ENCODE measurements at regions not wholly inside any gene's neighbourhood (a gene's known extent, or its start where the extent isn't known, plus 50 kb on each side); places are given as distances from the start of the nearest gene placed in this dataset.

DNA sequence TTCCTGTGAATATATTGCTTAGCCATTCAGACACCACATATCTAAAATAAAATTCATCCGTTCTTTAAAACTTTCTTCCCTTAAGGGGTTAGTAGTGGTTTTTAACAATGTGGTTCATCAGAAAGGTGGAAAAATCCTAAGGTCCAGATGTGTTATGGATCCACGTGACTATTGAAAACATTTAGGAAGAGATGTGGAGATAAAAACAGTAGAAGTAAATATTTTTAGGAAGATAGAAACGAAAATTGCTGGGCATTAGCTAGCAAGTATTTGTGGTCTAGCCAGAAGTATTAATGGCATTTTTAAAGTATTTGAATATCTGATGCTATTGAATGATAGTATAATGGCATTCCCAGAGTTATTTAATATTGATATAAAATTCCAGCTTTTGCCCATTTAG lies 180.8 kb downstream of the LTN1 start (continued):
- no peak for TF ChIP-seq SMAD4 (CRISPR knock-in tag; IDR thresholded peaks at IDR 0.05)
- TF ChIP-seq, protein P1, sequence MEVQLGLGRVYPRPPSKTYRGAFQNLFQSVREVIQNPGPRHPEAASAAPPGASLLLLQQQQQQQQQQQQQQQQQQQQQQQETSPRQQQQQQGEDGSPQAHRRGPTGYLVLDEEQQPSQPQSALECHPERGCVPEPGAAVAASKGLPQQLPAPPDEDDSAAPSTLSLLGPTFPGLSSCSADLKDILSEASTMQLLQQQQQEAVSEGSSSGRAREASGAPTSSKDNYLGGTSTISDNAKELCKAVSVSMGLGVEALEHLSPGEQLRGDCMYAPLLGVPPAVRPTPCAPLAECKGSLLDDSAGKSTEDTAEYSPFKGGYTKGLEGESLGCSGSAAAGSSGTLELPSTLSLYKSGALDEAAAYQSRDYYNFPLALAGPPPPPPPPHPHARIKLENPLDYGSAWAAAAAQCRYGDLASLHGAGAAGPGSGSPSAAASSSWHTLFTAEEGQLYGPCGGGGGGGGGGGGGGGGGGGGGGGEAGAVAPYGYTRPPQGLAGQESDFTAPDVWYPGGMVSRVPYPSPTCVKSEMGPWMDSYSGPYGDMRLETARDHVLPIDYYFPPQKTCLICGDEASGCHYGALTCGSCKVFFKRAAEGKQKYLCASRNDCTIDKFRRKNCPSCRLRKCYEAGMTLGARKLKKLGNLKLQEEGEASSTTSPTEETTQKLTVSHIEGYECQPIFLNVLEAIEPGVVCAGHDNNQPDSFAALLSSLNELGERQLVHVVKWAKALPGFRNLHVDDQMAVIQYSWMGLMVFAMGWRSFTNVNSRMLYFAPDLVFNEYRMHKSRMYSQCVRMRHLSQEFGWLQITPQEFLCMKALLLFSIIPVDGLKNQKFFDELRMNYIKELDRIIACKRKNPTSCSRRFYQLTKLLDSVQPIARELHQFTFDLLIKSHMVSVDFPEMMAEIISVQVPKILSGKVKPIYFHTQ (CRISPR knock-in tag; IDR thresholded peaks at IDR 0.05) = no peak
- no peak for TF ChIP-seq ELF4 (CRISPR knock-in tag; IDR thresholded peaks at IDR 0.05; ENCODE audit: low read depth)

DNA sequence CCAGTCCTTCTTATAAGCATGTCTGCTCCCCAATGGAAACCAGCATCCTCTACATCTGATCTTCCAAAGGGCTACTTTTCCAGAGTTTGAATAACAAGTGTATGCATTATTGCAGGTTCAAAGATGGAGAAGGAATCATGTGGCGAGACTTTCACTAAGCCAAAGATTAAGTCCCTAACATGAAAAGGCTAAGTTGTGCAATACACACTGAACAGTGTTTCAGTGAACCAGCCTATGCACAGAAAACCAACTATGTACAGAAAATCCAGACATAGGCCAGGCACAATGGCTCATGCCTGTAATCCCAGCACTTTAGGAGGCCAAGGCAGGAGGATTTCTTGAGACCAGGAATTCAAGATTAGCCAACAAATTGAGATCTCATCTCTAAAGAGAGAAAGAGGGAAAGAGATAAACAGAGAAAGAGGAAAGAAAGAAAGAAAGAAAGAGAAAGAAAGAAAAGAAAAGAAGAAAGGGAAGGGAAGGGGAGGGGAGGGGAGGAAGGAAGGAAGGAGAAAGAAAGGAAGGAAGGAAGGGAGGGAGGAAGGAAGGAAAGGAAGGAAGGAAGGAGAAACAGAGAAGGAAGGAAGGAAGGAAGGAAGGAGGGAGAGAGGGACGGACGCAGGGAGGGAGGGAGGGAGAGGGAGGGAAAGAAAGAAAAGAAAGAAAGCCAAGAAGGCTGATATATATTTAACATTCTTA lies 181.7 kb downstream of the LTN1 start:
- no peak overlapping the region for H3K4me3 Mint-ChIP-seq
- TF ChIP-seq, protein P2, sequence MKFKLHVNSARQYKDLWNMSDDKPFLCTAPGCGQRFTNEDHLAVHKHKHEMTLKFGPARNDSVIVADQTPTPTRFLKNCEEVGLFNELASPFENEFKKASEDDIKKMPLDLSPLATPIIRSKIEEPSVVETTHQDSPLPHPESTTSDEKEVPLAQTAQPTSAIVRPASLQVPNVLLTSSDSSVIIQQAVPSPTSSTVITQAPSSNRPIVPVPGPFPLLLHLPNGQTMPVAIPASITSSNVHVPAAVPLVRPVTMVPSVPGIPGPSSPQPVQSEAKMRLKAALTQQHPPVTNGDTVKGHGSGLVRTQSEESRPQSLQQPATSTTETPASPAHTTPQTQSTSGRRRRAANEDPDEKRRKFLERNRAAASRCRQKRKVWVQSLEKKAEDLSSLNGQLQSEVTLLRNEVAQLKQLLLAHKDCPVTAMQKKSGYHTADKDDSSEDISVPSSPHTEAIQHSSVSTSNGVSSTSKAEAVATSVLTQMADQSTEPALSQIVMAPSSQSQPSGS (CRISPR knock-in tag; IDR thresholded peaks at IDR 0.05; ENCODE audit: borderline replicate concordance, low read depth) = no peak
- TF ChIP-seq ESRRA (CRISPR knock-in tag; IDR thresholded peaks at IDR 0.05; ENCODE audit: borderline replicate concordance) (no peak), OVOL2 (CRISPR knock-in tag; IDR thresholded peaks at IDR 0.05; ENCODE audit: borderline replicate concordance) (no peak)
- H3K27me3 Mint-ChIP-seq (ENCODE audit: low read depth) = no peaks in the 10 kb centered on the region
- H3K36me3 Mint-ChIP-seq = no peaks in the 10 kb centered on the region
- no peak for DNase-seq (ENCODE audit: low spot score)
- no peak for ATAC-seq
- peaks cover 7% of the 10 kb centered on the region; the same call in 1 of the 2 replicates for H3K9me3 Mint-ChIP-seq
- no peak overlapping the region for H3K27ac Mint-ChIP-seq
- H3K4me1 Mint-ChIP-seq = 0 out of 2 replicates have a peak, but pooled peaks cover 4% of the 10 kb centered on the region
- ChIA-PET CTCF (no interaction called here), POLR2A (no interaction called here)

DNA sequence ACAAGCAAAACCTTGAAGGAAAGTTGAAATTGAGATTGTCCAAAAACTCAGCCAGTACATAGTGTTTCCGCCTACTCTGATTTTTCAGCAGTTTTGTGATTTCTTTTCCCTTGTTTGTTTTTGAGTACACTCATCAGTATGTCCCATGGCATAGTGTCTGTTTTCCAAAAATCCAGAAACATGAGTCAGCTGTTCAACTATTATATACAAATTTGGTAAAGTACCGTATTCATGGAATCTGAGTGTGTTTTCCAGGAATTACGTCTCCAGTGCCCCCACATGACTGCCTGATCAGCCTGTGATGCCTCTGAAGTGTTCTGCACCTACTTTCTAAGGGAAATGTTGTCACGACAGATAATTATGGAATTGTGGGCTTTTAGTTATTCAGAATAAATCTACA lies 186.8 kb downstream of the LTN1 start:
- CTCF ChIA-PET = interaction anchor here (1.3 kb wide), 1 partner anchor 88 kb away, joined by 3 read pairs; no protein-coding TSS in a partner anchor
- Mint-ChIP-seq H3K27ac (no peak overlapping the region), H3K36me3 (no peaks in the 10 kb centered on the region), H3K4me3 (no peak overlapping the region), H3K27me3 (ENCODE audit: low read depth) (no peaks in the 10 kb centered on the region), H3K9me3 (peaks cover 7% of the 10 kb centered on the region; the same call in 1 of the 2 replicates), H3K4me1 (0 out of 2 replicates have a peak, but pooled peaks cover 4% of the 10 kb centered on the region)
- DNase-seq (ENCODE audit: low spot score) (no peak), ATAC-seq (no peak)
- POLR2A ChIA-PET = no interaction called here
- TF ChIP-seq, protein P3, sequence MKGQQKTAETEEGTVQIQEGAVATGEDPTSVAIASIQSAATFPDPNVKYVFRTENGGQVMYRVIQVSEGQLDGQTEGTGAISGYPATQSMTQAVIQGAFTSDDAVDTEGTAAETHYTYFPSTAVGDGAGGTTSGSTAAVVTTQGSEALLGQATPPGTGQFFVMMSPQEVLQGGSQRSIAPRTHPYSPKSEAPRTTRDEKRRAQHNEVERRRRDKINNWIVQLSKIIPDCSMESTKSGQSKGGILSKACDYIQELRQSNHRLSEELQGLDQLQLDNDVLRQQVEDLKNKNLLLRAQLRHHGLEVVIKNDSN (CRISPR knock-in tag; IDR thresholded peaks at IDR 0.05) = no peak
- TF ChIP-seq NFATC4 (CRISPR knock-in tag; IDR thresholded peaks at IDR 0.05) (no peak), KAT7 (CRISPR knock-in tag; IDR thresholded peaks at IDR 0.05; ENCODE audit: borderline replicate concordance) (no peak), NR3C1 (CRISPR knock-in tag; conservative IDR thresholded peaks at IDR 0.05; ENCODE audit: low read depth) (no peak), ZNF232 (CRISPR knock-in tag; IDR thresholded peaks at IDR 0.05) (no peak)
- TF ChIP-seq, protein P4, sequence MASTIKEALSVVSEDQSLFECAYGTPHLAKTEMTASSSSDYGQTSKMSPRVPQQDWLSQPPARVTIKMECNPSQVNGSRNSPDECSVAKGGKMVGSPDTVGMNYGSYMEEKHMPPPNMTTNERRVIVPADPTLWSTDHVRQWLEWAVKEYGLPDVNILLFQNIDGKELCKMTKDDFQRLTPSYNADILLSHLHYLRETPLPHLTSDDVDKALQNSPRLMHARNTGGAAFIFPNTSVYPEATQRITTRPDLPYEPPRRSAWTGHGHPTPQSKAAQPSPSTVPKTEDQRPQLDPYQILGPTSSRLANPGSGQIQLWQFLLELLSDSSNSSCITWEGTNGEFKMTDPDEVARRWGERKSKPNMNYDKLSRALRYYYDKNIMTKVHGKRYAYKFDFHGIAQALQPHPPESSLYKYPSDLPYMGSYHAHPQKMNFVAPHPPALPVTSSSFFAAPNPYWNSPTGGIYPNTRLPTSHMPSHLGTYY (CRISPR knock-in tag; IDR thresholded peaks at IDR 0.05) = no peak
- TF ChIP-seq, protein P5, sequence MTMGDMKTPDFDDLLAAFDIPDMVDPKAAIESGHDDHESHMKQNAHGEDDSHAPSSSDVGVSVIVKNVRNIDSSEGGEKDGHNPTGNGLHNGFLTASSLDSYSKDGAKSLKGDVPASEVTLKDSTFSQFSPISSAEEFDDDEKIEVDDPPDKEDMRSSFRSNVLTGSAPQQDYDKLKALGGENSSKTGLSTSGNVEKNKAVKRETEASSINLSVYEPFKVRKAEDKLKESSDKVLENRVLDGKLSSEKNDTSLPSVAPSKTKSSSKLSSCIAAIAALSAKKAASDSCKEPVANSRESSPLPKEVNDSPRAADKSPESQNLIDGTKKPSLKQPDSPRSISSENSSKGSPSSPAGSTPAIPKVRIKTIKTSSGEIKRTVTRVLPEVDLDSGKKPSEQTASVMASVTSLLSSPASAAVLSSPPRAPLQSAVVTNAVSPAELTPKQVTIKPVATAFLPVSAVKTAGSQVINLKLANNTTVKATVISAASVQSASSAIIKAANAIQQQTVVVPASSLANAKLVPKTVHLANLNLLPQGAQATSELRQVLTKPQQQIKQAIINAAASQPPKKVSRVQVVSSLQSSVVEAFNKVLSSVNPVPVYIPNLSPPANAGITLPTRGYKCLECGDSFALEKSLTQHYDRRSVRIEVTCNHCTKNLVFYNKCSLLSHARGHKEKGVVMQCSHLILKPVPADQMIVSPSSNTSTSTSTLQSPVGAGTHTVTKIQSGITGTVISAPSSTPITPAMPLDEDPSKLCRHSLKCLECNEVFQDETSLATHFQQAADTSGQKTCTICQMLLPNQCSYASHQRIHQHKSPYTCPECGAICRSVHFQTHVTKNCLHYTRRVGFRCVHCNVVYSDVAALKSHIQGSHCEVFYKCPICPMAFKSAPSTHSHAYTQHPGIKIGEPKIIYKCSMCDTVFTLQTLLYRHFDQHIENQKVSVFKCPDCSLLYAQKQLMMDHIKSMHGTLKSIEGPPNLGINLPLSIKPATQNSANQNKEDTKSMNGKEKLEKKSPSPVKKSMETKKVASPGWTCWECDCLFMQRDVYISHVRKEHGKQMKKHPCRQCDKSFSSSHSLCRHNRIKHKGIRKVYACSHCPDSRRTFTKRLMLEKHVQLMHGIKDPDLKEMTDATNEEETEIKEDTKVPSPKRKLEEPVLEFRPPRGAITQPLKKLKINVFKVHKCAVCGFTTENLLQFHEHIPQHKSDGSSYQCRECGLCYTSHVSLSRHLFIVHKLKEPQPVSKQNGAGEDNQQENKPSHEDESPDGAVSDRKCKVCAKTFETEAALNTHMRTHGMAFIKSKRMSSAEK (CRISPR knock-in tag; IDR thresholded peaks at IDR 0.05; ENCODE audit: borderline replicate concordance) = no peak
- TF ChIP-seq, protein P6, sequence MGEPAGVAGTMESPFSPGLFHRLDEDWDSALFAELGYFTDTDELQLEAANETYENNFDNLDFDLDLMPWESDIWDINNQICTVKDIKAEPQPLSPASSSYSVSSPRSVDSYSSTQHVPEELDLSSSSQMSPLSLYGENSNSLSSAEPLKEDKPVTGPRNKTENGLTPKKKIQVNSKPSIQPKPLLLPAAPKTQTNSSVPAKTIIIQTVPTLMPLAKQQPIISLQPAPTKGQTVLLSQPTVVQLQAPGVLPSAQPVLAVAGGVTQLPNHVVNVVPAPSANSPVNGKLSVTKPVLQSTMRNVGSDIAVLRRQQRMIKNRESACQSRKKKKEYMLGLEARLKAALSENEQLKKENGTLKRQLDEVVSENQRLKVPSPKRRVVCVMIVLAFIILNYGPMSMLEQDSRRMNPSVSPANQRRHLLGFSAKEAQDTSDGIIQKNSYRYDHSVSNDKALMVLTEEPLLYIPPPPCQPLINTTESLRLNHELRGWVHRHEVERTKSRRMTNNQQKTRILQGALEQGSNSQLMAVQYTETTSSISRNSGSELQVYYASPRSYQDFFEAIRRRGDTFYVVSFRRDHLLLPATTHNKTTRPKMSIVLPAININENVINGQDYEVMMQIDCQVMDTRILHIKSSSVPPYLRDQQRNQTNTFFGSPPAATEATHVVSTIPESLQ (CRISPR knock-in tag; IDR thresholded peaks at IDR 0.05) = no peak
